H4 (cell line): ENCODE measurements at regions not wholly inside any gene's neighbourhood (a gene's known extent, or its start where the extent isn't known, plus 50 kb on each side); places are given as distances from the start of the nearest gene placed in this dataset.
A peak's percentile ranks its signal among the peaks of the same experiment; 100 is the strongest.
"Not testable (repeated sequence)": the region's sequence is repeated elsewhere in the genome, so short reads cannot be mapped to it uniquely, and the experiment has no call there.

Source experiments
- DNase-seq: peaks from one replicate; pipeline ENCODE4 v3.0.0-alpha.2; 2015; ENCODE audit warnings: low spot score

GRCh38 chr13:110044551-110045111 lies 258.2 kb upstream of the IRS2 start:
- no peak for DNase-seq

- no peak for DNase-seq
These were observed 256.0 kb upstream of the IRS2 start for GRCh38 chr13:110042253-110042950.

DNA sequence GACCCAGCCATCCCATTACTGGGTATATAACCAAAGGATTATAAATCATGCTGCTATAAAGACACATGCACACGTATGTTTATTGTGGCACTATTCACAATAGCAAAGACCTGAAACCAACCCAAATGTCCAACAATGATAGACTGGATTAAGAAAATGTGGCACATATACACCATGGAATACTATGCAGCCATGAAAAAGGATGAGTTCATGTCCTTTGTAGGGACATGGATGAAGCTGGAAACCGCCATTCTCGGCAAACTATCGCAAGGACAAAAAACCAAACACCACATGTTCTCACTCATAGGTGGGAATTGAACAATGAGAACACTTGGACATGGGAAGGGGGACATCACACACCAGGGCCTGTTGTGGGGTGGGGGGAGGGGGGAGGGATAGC lies 255.3 kb upstream of the IRS2 start:
- not testable (repeated sequence) for DNase-seq

DNA sequence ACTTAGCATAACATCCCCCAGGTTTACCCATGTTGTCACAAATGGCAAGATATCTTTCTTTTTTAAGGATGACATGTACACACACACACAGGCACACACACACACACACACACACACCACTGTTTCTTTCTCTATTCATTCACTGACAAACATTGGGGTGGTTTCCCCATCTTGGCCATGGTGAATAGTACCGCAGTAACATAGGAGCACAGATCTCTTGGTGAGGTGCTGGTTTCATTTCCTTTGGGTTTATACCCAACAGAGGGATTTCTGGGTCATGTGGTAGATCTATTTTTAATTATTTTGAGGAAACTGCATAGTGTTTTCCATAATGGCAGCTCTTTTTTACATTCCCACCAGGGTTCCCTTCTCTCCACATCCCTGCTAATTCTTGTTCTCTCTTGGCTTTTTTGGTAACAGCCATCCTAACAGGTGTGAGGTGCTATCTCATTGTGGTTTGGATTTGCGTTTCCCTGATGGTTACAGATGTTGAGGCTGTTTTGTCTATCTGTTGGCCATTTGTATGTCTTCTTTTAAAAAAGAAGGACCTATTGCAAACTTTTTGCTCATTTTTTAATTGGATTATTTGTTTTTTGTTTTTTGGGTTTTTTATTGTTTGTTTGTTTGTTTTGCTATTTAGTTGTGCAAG lies 251.7 kb upstream of the IRS2 start:
- DNase-seq, result no peak

DNA sequence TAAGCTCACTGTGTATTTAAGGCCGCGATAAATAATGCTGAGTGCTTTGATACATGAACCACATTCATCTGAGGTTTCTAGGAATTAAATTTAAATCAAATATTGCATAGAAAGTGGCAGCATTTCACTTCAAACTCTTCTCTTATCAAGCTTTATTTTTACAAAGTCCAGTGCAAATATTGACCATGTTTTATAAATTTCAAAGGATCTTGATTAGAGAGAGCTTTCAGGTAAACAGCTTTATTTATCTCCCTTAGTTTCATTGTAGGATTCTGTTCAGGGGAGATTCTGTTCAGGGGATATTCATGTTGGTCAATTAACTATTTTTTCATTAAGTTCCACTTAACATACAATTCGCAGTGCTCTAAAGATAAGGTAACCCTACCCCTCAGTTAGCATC lies 249.7 kb upstream of the IRS2 start:
- DNase-seq, result no peak

DNA sequence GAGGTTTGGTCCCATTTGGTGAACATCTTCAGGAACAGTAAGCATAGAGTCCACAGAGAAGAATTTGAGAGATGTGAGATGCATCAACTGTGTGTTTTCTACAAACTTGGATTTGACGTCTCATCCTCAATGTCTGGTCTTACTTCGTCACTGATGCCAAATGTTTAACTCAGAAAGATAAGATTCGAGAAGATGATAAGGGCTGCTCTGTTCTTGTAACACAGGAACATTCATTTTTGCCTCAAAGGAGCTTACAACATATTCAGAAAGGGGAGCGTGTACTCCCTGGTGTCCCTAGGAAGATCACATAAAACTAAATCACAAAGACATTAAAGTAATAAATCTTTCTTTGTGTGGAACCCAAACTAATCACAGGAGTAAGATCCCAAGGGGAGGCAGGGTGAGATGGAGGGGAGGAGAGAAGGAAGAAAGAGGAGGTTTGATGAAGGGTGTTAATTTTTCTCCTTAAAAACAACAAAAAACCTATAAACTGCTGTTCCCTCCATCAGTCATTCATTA lies 247.7 kb upstream of the IRS2 start:
- DNase-seq, result no peak

GRCh38 chr13:110032969-110033368 lies 246.6 kb upstream of the IRS2 start:
- DNase-seq, result no peak

- no peak for DNase-seq
These were observed 244.1 kb upstream of the IRS2 start for GRCh38 chr13:110030394-110030928.

DNA sequence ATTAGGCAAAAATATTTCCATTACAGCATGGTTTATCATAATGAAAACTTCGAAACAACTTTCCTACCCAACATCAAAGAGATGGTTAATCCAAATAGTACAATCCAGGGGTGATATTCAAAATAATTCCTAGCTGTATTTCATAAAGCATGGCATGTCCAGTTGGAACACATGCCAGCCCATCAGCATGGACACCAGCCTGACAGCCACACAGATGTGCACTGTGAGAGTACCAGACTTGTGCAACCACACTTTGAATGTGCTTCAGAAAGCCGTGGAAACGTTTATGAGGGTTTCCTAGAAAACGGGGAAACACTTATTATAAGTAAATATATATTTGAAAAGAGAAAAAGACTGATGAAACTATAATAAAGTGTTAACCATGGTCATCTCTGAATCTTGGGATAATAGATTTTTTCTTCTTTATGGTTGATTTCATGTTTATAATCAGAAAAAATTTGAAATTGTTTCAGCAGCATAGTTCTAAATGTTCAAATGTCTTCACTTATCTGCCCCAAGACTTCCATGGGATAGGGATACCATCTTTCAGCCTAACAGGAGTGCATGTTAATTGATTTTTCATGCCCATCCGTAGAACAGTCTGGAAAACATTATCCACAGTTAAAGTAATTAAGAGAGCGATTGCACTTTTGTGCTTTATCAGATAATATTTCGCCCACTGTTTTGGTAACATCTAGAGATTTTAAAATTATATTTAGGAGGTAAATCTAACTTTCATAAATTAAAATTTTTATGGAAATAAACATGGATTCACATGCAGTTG lies 242.6 kb upstream of the IRS2 start:
- no peak for DNase-seq

DNA sequence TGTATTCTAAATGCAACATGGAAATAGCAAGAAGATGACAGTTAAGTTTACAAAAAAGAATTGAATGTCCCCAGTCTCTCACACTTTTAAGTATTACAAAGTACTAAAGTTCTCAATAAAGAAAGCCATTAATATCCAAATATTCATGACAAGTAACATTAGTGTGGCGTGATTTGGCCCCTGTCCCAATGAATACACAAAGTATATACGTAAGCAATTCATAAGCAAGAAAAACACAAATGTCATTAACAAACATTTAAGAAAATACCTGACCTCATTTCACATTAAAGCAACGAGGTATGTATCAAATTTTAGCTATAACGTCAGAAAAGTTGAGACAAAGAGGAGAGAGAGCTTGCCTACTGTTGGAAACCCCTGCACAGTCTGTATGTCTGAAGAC lies 241.9 kb upstream of the IRS2 start:
- DNase-seq, result no peak

DNA sequence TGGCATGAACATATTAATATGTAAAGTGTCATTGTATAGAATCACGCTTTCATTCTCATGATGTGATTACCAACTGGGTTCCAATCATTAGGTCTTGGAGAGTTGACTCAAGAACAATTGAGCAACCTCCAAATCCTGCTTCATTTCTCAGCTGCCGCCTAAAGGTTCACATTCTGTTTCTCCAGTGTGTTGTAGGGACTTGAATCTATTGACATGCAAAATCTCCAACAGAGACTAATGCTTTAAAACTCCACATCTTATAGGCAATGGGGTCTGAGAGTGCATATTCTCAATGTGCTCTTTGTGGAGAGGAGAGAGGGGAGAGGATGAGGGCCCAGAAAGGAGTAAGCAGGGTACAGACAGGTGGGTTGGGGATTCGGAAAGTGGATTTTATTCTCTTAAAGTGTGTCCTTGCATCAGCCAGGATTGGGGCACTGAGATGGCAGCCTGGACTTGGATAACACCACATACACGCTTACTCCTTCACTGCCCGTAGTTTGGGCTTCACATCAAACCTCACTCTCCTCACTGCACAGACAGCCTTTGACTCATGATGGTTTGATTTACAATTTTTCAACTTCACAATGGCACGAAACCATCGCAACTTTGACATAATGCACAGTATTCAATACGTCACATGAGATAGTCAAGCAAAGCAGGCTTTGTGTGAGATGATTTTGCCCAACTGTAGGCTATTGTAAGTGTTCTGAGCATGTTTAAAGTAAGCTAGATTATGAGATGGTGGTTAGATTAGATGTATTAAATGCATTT lies 241.3 kb upstream of the IRS2 start:
- DNase-seq, result no peak

DNA sequence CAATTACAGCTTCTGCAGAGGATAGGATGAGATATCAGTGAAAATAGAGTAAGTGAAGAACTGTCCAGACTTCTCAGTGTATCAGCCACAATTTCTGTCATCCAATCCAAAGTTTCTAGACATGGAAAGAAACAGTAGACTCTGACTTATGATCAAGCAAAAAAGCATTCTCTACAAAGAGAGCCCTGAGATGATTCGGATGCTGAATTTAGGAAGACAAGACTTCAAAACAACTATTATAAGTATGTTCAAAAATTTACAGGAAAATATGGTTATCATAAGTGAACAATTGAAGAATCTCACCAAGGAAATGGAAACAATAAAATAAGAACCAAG lies 238.2 kb upstream of the IRS2 start:
- DNase-seq, result no peak

DNA sequence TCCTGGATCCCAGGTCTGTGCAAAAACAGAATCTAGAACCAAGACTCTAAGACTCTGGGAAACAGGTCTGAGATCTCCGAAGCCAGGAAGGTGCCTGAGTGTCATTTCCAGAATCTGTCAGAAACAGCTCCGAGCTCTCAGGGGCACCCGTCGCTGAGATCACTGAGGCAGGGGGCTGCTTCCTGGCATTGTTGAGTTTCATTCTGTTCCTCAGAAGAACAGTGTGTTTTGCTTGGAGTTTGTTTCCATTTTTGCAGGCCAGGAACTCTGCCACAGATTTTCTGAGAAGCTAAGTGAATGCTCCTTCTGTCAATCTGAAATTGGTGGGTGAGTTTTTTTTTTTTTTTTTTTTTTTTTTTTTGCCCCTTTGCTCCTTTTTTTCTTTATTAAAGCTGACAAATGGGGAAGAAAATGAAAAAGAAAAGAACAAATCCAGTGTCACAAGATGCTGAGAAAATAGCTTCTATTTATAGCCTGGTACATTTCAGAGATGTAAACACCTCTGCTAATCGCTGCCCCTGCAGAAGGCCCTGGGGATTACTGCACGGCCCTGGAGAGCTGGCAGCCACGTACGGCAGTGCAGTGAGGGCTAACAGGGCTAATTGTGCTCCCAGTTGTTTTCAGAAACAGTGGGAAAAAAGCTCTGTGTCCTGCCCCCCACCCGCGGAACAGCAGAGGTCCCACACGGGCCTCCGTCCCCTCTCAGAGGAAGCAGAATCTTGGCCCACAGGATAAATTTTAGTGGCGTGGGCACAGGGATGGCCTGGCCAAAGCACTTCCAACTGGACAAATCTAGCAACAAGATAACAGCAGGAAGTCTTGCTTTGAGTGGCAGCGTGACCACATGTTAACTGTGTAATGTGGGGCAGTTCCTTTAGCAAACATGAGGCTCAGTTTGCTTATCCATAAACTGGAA lies 237.6 kb upstream of the IRS2 start:
- DNase-seq, result peak; percentile 57

DNA sequence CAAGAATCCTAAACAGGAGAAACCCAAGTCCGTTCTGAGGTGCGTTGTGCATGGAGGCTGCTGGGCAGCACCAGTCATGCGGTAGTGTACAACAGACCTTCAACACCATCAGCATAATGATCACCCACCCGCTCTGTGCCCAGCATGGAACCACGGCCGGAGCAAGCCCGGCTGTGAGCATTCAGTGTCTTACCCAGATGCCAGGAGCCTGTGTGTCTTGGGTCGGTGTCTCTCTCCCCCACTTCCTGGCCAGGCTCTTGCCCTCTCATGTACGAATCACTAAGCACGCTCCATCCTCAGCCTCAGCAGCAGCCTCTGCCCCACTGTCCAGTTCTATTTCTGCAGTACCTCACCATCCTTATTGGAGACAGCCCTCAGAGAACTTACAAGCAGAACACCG lies 231.6 kb upstream of the IRS2 start:
- no peak for DNase-seq

GRCh38 chr13:110017379-110017778 lies 231.0 kb upstream of the IRS2 start:
- DNase-seq, result peak; percentile 92

- peak; percentile 84 for DNase-seq
These were observed 228.9 kb upstream of the IRS2 start for GRCh38 chr13:110015253-110015652.

DNA sequence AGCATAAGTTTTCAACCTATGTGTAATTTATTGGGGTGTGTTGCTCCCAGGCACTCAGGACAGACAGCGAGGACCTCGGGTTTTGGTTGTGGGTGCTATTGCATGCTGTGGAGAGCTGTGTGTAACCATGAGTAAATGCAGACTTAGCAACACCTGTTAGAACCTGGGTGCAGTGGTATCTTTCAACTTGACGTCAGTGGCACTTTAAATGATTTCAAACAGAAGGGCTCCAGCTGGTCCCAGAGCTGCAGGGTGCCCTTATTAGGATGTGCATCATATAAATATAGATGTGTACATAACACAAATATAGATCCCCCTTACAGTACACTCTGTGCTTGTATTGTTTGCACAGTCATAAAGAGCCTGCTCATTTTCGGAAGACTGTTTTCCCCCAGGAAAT lies 228.3 kb upstream of the IRS2 start:
- peak; percentile 45 for DNase-seq

GRCh38 chr13:110012102-110012739 lies 225.8 kb upstream of the IRS2 start:
- peak; percentile 79 for DNase-seq

DNA sequence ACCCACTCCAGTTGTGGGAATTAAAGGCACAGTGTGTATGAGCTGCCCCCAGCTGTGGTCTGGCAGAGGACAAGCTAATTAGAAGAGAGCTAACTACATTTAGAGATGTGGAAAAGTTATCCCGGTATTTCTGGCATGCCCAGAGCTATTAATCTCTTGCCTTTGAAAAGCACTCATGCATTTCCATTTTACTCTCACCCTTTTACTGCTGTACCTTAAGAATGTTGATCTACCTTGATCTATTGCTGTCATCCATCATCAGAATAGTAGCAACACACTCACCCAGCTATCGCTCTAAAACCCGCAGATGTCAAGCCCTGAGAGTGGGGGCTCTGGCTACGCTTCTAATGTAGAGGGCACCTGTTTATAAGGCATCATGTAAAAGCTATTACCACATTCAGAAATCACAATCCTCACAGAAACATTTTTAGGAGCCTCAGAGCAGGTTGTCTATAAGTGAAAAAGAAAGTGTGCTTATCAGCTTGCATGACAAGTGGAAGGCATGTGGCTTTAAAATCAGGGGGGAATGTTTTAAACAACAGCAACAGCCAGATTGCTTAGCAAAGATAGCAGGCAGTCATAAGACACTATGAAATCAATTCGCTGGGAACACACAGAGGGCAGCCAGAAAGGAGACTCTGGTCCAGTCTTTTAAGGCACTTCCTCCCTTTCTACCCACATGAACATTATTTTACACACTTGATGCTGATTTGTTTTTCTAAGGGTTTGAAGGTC lies 224.2 kb upstream of the IRS2 start:
- DNase-seq, result no peak
